ENCODE measurements at regions not wholly inside any gene's neighbourhood (a gene's known extent, or its start where the extent isn't known, plus 50 kb on each side); places are given as distances from the start of the nearest gene placed in this dataset.
"Not testable (repeated sequence)": the region's sequence is repeated elsewhere in the genome, so short reads cannot be mapped to it uniquely, and the experiment has no call there.

DNA sequence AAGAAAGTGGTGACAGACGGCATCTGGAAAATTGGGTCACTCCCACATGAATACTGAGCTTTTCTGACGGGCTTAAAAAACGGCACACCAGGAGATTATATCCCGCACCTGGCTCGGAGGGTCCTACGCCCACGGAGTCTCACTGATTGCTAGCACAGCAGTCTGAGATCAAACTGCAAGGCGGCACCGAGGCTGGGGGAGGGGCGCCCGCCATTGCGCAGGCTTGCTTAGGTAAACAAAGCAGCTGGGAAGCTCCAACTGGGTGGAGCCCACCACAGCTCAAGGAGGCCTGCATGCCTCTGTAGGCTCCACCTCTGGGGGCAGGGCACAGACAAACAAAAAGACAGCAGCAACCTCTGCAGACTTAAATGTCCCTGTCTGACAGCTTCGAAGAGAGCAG, 966.2 kb upstream of the USP15 start:
- H3K27me3 ChIP-seq (ENCODE audit: control insufficient read depth in 2 of 2, insufficient read depth in 2 of 2, low read length in 2 of 2); H3K36me3 Mint-ChIP-seq; intact Hi-C loops (cut with micrococcal nuclease); ATAC-seq; H3K4me3 ChIP-seq (ENCODE audit: low read length); CTCF ChIA-PET; H3K4me1 ChIP-seq (ENCODE audit: control insufficient read depth in 2 of 2, insufficient read depth in 2 of 2, low read length in 2 of 2); POLR2A ChIA-PET; H3K4me3 Mint-ChIP-seq; H3K36me3 ChIP-seq (ENCODE audit: control insufficient read depth in 2 of 3, insufficient read depth in 3 of 3, low read length in 3 of 3); H3K27ac ChIP-seq (ENCODE audit: low read depth, low read length); H3K9me3 ChIP-seq (ENCODE audit: control insufficient read depth in 2 of 3, low read length in 3 of 3); DNase-seq; H3K27ac Mint-ChIP-seq; H3K4me1 Mint-ChIP-seq; H3K27me3 Mint-ChIP-seq: not testable (repeated sequence)
- H3K9me3 Mint-ChIP-seq, result peaks cover 3 to 30% (median 13%) of the 10 kb centered on the region in 11 donors

- no peaks in the 10 kb centered on the region for H3K9me3 ChIP-seq (ENCODE audit: control insufficient read depth in 2 of 3, low read length in 3 of 3)
- ChIA-PET POLR2A (no interaction called here), CTCF (no interaction called here)
- H3K27ac ChIP-seq (ENCODE audit: low read depth, low read length), result no peak overlapping the region
- H3K4me1 ChIP-seq (ENCODE audit: control insufficient read depth in 2 of 2, insufficient read depth in 2 of 2, low read length in 2 of 2), result no peaks in the 10 kb centered on the region
- intact Hi-C loops (cut with micrococcal nuclease), result no loop called here
- H3K27me3 ChIP-seq (ENCODE audit: control insufficient read depth in 2 of 2, insufficient read depth in 2 of 2, low read length in 2 of 2), result no peaks in the 10 kb centered on the region
- H3K4me3 ChIP-seq (ENCODE audit: low read length), result no peak overlapping the region
- H3K36me3 ChIP-seq (ENCODE audit: control insufficient read depth in 2 of 3, insufficient read depth in 3 of 3, low read length in 3 of 3), result no peaks in the 10 kb centered on the region
- no peaks in the 10 kb centered on the region for H3K27me3 Mint-ChIP-seq
- no peak for DNase-seq
- no peak overlapping the region for H3K4me3 Mint-ChIP-seq
- no peak for ATAC-seq
- H3K9me3 Mint-ChIP-seq, result peaks cover 0 to 6% (median 2%) of the 10 kb centered on the region in 11 donors
- H3K27ac Mint-ChIP-seq, result no peak overlapping the region
- no peaks in the 10 kb centered on the region for H3K4me1 Mint-ChIP-seq
- H3K36me3 Mint-ChIP-seq, result no peaks in the 10 kb centered on the region
Measured at GRCh38 chr12:61301817-61302216, 958.4 kb upstream of the USP15 start.

- ChIA-PET POLR2A (no interaction called here), CTCF (no interaction called here)
- Mint-ChIP-seq H3K36me3 (no peaks in the 10 kb centered on the region), H3K9me3 (peaks cover 0 to 6% (median 0%) of the 10 kb centered on the region in 11 donors), H3K4me1 (no peaks in the 10 kb centered on the region), H3K27me3 (no peaks in the 10 kb centered on the region), H3K27ac (no peak overlapping the region), H3K4me3 (no peak overlapping the region)
- no peaks in the 10 kb centered on the region for H3K36me3 ChIP-seq (ENCODE audit: control insufficient read depth in 2 of 3, insufficient read depth in 3 of 3, low read length in 3 of 3)
- ATAC-seq (no peak), DNase-seq (no peak)
- no peaks in the 10 kb centered on the region for H3K4me1 ChIP-seq (ENCODE audit: control insufficient read depth in 2 of 2, insufficient read depth in 2 of 2, low read length in 2 of 2)
- no peak overlapping the region for H3K4me3 ChIP-seq (ENCODE audit: low read length)
- no peaks in the 10 kb centered on the region for H3K27me3 ChIP-seq (ENCODE audit: control insufficient read depth in 2 of 2, insufficient read depth in 2 of 2, low read length in 2 of 2)
- no peaks in the 10 kb centered on the region for H3K9me3 ChIP-seq (ENCODE audit: control insufficient read depth in 2 of 3, low read length in 3 of 3)
- intact Hi-C loops (cut with micrococcal nuclease), result no loop called here
- H3K27ac ChIP-seq (ENCODE audit: low read depth, low read length), result no peak overlapping the region
Measured at GRCh38 chr12:61302282-61302681, 957.9 kb upstream of the USP15 start.

DNA sequence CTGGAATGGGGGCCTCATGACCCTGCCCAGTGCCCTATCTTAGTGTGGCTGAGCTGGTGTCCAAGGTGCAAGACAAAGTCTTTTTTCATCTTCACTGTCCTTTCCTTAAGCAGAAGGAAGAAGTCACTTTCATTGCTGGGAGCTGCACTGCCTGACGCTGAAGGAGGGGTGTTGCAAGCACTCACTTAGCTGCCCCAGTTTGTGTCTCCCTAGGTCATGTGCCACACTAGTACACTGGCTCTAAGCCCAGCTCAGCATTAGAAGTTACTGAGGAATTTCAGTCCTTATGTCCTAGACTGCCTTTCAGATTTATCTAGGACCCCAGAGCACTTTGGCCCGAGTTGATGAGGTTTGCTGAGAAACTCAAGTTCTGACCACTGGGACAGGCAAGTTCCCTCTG, 952.0 kb upstream of the USP15 start:
- CTCF ChIA-PET, result no interaction called here
- no peak overlapping the region for H3K27ac Mint-ChIP-seq
- POLR2A ChIA-PET, result no interaction called here
- H3K27me3 Mint-ChIP-seq, result no peaks in the 10 kb centered on the region
- intact Hi-C loops (cut with micrococcal nuclease), result no loop called here
- no peaks in the 10 kb centered on the region for H3K4me1 Mint-ChIP-seq
- ATAC-seq (no peak), DNase-seq (no peak)
- Histone ChIP-seq H3K27me3 (ENCODE audit: control insufficient read depth in 2 of 2, insufficient read depth in 2 of 2, low read length in 2 of 2) (no peaks in the 10 kb centered on the region), H3K36me3 (ENCODE audit: control insufficient read depth in 2 of 3, insufficient read depth in 3 of 3, low read length in 3 of 3) (no peaks in the 10 kb centered on the region), H3K9me3 (ENCODE audit: control insufficient read depth in 2 of 3, low read length in 3 of 3) (no peaks in the 10 kb centered on the region), H3K4me1 (ENCODE audit: control insufficient read depth in 2 of 2, insufficient read depth in 2 of 2, low read length in 2 of 2) (no peaks in the 10 kb centered on the region), H3K27ac (ENCODE audit: low read depth, low read length) (no peak overlapping the region), H3K4me3 (ENCODE audit: low read length) (no peak overlapping the region)
- H3K36me3 Mint-ChIP-seq, result no peaks in the 10 kb centered on the region
- no peak overlapping the region for H3K4me3 Mint-ChIP-seq
- peaks cover 0 to 19% (median 0%) of the 10 kb centered on the region in 11 donors for H3K9me3 Mint-ChIP-seq

DNA sequence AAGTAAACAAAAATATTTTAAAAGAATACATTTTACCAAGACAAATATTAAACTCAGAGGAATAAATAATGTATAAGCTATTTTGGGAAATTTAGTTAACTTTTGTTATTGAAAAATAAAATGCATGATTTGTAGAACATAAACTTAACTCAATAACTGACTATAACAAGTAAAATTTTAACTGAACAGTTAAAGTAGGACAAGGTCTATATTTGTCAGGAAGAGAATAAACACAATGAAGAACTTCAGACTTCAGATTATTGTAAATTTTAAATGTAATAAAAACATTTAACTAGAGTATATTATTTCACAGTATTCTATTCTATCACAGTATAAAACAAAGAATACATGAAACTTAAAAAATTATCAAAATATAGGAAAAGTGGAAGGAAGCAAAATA, 948.8 kb upstream of the USP15 start:
- ATAC-seq, result no peak
- no peak for DNase-seq
- H3K36me3 ChIP-seq (ENCODE audit: control insufficient read depth in 2 of 3, insufficient read depth in 3 of 3, low read length in 3 of 3), result no peaks in the 10 kb centered on the region
- Mint-ChIP-seq H3K27me3 (no peaks in the 10 kb centered on the region), H3K36me3 (no peaks in the 10 kb centered on the region), H3K4me3 (no peak overlapping the region), H3K9me3 (peaks cover 0 to 24% (median 4%) of the 10 kb centered on the region in 11 donors), H3K27ac (no peak overlapping the region), H3K4me1 (no peaks in the 10 kb centered on the region)
- POLR2A ChIA-PET, result no interaction called here
- no peaks in the 10 kb centered on the region for H3K27me3 ChIP-seq (ENCODE audit: control insufficient read depth in 2 of 2, insufficient read depth in 2 of 2, low read length in 2 of 2)
- no peaks in the 10 kb centered on the region for H3K4me1 ChIP-seq (ENCODE audit: control insufficient read depth in 2 of 2, insufficient read depth in 2 of 2, low read length in 2 of 2)
- intact Hi-C loops (cut with micrococcal nuclease), result no loop called here
- CTCF ChIA-PET, result no interaction called here
- no peak overlapping the region for H3K4me3 ChIP-seq (ENCODE audit: low read length)
- H3K27ac ChIP-seq (ENCODE audit: low read depth, low read length), result no peak overlapping the region
- H3K9me3 ChIP-seq (ENCODE audit: control insufficient read depth in 2 of 3, low read length in 3 of 3), result no peaks in the 10 kb centered on the region

- H3K9me3 Mint-ChIP-seq, result peaks cover 0 to 3% (median 0%) of the 10 kb centered on the region in 11 donors
- CTCF ChIA-PET, result no interaction called here
- no peaks in the 10 kb centered on the region for H3K4me1 Mint-ChIP-seq
- DNase-seq, result no peak
- H3K27ac Mint-ChIP-seq, result no peak overlapping the region
- no peaks in the 10 kb centered on the region for H3K27me3 Mint-ChIP-seq
- no peaks in the 10 kb centered on the region for H3K36me3 Mint-ChIP-seq
- H3K27ac ChIP-seq (ENCODE audit: low read depth, low read length), result no peak overlapping the region
- no peaks in the 10 kb centered on the region for H3K9me3 ChIP-seq (ENCODE audit: control insufficient read depth in 2 of 3, low read length in 3 of 3)
- H3K4me1 ChIP-seq (ENCODE audit: control insufficient read depth in 2 of 2, insufficient read depth in 2 of 2, low read length in 2 of 2), result no peaks in the 10 kb centered on the region
- intact Hi-C loops (cut with micrococcal nuclease), result no loop called here
- no peak overlapping the region for H3K4me3 ChIP-seq (ENCODE audit: low read length)
- no peaks in the 10 kb centered on the region for H3K36me3 ChIP-seq (ENCODE audit: control insufficient read depth in 2 of 3, insufficient read depth in 3 of 3, low read length in 3 of 3)
- no peak overlapping the region for H3K4me3 Mint-ChIP-seq
- no peaks in the 10 kb centered on the region for H3K27me3 ChIP-seq (ENCODE audit: control insufficient read depth in 2 of 2, insufficient read depth in 2 of 2, low read length in 2 of 2)
- POLR2A ChIA-PET, result no interaction called here
- ATAC-seq, result no peak
Measured at GRCh38 chr12:61348871-61349270, 911.3 kb upstream of the USP15 start.

DNA sequence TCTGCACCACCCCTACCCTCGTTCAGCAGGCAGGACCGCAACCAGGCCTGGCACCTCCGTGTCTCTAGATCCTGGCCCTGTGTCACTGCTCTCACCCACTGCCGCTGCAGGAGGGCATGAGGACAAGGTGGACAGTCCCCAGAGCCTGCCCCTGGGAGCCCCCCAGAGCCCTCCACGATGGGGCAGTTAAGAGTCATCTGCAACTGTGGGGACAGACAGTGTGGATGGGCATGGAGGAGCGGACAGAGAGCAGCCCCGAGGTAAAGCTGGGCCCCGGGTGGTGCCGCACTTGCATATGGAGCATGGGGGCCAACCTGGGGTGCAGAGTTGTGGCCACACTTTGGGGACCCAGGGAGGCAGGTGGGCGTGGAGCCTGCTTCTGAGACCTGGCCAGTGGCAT, 905.1 kb upstream of the USP15 start:
- intact Hi-C loops (cut with micrococcal nuclease), result no loop called here
- CTCF ChIA-PET, result interaction anchor here (0.6 kb wide), 1 partner anchor 136 kb away, joined by 4 read pairs; no protein-coding TSS in a partner anchor

More for the DNA sequence above, 905.1 kb upstream of the USP15 start:
- no peak for ATAC-seq
- no peaks in the 10 kb centered on the region for H3K36me3 ChIP-seq (ENCODE audit: control insufficient read depth in 2 of 3, insufficient read depth in 3 of 3, low read length in 3 of 3)
- Mint-ChIP-seq H3K4me3 (no peak overlapping the region), H3K4me1 (no peaks in the 10 kb centered on the region), H3K9me3 (peaks cover 0 to 4% (median 0%) of the 10 kb centered on the region in 11 donors), H3K36me3 (no peaks in the 10 kb centered on the region), H3K27me3 (peaks cover 0 to 4% (median 0%) of the 10 kb centered on the region in 5 donors), H3K27ac (no peak overlapping the region)
- H3K9me3 ChIP-seq (ENCODE audit: control insufficient read depth in 2 of 3, low read length in 3 of 3), result no peaks in the 10 kb centered on the region
- no peak overlapping the region for H3K4me3 ChIP-seq (ENCODE audit: low read length)
- H3K4me1 ChIP-seq (ENCODE audit: control insufficient read depth in 2 of 2, insufficient read depth in 2 of 2, low read length in 2 of 2), result no peaks in the 10 kb centered on the region
- no peak overlapping the region for H3K27ac ChIP-seq (ENCODE audit: low read depth, low read length)
- H3K27me3 ChIP-seq (ENCODE audit: control insufficient read depth in 2 of 2, insufficient read depth in 2 of 2, low read length in 2 of 2), result no peaks in the 10 kb centered on the region
- no peak for DNase-seq
- POLR2A ChIA-PET, result no interaction called here

All from naive thymus-derived CD4-positive, alpha-beta T cell (primary cell).